ENCODE measurements at regions not wholly inside any gene's neighbourhood (a gene's known extent, or its start where the extent isn't known, plus 50 kb on each side); places are given as distances from the start of the nearest gene placed in this dataset.
A peak's percentile ranks its signal among the peaks of the same experiment; 100 is the strongest.

DNA sequence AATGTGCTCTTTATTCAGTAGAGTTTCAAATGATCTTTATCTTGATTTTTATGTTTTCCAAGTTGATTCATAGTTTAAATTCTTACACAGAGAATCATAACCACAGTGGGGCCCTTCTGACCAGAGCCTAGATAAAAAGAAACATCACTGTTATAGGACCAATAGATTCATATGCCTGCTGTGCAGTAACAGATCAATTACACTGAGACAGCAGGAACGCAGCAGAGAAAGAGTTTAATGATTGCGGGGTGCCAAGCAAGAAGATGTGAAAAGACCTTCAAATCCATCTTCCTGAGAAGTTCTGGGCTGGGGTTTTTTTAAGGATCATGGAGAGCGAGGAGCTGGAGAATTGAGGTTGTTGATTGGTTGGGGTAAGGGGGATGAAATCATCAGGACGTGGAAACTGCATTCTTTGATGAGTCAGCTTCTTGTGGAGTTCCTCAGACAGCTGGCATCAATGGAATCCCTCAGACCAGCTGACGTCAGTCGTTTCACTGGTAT, 346.6 kb downstream of the TBC1D4 start:
- peak; percentile 91 for DNase-seq (ENCODE audit: extremely low read depth, low read depth, low spot score)

DNA sequence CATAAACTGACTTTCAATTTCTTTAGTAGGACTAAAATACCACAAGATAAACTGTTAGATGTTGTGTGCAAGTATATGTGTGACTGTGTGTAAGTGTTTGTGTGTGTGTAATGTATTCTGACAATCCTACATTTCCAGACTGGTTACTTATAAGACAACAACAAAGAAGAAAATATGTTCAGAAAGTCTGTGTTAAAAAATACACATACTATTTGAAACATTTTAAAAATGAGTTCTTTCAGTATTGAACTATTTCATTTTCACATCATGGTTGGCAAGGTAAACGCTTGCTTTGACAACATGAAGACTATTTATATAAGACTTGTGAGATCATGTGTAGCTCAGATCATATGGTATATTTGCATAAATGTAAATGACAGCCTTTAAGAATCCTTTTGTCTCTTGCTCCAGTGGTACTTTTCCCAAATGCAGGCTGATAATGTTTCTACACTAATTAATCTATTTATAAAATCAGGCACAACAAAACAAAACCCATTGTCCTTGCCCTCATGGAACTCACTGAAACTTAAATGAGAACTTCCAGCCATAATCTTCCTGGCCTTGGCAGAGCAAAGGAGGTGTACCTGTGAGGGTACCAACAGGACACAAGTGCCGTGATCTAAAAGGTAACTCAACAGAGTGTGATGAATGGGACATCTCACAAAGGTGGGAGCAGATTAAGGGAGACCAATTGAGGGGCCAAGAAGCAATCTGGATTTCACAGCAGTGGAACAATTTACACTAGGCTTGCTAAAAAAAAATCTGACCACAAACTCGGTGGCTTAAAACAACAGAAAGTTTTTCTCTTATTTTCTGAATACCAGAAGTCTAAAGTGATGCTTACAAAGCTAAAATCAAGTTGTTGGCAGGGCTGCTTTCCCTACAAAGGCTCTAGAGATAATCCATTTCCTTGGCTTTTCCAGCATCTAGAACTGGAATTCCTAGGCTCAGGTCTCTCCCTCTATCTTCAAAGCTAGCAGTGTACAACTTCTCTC, 349.0 kb downstream of the TBC1D4 start:
- no peak for DNase-seq (ENCODE audit: extremely low read depth, low read depth, low spot score)

DNA sequence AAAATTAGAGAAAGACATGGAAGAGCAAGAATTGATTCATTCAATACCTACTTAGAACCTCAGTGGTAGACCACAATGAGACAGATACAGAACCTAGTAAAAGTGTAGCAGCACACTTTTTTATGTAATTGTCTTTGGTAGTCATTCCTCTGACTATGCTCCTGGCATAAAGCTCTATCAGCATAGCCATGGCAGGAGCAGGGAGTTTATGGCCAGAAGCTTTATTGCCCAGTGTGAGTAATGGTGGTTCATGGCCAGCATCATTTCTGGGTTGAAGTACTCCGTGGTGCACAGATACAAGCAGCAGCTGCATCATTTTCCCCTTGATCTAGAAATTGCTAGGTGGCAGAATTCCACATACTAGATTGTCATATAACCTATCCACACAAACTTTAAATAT, 352.6 kb downstream of the TBC1D4 start:
- no peak for DNase-seq (ENCODE audit: extremely low read depth, low read depth, low spot score)

DNA sequence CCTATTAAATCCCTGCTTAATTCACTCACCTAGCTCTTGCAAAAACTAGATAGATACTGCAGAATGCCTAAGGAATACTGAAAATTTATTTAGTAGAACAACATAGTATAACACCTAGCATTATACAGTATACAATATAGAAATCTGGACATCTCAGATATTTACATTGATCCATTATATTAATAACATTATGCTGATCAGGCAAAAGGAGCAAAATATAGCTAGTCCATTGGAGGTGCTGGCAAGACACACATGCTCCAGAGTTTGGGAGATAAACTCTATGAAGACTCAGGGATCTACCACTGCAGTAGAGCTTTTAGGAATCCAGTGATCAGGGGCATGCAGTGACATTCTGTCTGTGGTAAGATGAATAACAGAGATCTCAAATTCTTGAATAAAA, 357.6 kb downstream of the TBC1D4 start:
- DNase-seq (ENCODE audit: extremely low read depth, low read depth, low spot score), result no peak

DNA sequence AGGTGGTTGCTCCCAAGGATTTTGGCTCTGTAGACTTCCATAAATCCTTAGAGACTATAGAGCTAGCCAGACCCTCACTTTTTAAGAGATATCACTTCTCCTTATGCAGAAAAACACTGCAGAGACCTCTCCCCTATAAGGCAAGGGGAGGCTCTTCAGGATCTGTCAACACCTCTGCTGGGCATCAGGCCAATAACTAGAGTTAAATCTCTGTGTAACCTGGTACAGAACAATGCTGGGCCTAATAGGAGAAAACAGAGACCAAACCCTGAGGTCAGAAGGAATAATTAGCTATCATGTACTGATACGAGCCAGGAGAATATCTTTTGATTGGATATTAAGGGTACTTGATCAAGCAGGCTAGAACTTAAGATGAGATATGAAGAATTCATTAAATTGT, 358.5 kb downstream of the TBC1D4 start:
- DNase-seq (ENCODE audit: extremely low read depth, low read depth, low spot score), result no peak

DNA sequence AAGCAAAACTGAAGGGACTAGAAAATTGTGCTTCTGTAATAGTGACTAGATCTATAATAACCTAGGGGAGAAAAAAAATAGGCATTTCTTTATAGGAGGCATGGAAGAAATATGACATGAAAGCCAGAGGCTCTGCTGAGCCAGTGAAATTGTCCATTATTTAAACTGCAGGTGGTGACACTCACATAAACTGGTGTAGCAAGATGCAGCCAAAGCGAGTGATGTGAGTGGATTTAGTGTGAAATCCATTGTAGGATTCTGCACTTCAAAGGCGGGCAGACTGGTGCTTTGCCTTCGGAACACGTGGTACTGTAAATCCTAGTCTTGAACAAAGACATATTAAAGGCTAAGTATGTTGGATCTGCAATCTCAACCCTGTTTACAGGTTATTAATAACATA, 361.9 kb downstream of the TBC1D4 start:
- no peak for DNase-seq (ENCODE audit: extremely low read depth, low read depth, low spot score)

DNA sequence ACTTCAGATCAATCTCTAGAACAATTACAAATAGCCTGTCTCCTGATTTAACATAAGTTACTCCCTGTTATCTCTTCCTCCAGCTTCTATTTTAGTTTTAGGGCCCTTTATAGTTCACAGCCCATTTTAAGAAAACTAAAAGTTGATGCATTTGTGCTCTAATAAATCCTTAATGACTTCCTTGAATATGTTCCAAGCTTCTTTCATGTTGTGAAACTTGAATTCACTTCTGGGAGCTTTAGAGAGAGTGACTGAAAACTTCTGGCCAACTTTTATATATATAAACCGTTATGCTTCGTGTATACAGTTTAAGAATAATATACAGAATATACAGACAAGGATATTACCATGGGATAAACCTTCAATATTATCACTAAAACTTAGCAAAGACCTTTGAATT, 366.8 kb downstream of the TBC1D4 start:
- no peak for DNase-seq (ENCODE audit: extremely low read depth, low read depth, low spot score)

DNA sequence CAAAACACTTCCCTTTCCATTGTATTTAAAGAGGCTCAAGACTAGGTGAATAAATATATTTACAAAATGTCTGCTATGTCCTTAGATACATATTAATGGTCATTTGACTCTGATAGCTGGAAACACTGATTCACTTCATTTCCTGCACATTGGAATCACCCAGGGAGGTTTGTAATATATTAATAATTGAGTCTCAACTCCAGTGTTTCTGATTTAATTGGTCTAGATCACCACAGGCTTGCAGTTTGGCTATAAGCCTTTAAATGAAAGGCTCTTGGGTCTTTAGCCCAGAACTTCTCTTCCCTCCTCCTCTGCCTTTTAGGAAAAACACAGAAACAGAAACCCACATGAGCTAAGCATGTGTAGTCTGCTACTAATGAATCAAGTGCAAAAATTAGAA, 378.0 kb downstream of the TBC1D4 start:
- DNase-seq (ENCODE audit: extremely low read depth, low read depth, low spot score), result no peak

DNA sequence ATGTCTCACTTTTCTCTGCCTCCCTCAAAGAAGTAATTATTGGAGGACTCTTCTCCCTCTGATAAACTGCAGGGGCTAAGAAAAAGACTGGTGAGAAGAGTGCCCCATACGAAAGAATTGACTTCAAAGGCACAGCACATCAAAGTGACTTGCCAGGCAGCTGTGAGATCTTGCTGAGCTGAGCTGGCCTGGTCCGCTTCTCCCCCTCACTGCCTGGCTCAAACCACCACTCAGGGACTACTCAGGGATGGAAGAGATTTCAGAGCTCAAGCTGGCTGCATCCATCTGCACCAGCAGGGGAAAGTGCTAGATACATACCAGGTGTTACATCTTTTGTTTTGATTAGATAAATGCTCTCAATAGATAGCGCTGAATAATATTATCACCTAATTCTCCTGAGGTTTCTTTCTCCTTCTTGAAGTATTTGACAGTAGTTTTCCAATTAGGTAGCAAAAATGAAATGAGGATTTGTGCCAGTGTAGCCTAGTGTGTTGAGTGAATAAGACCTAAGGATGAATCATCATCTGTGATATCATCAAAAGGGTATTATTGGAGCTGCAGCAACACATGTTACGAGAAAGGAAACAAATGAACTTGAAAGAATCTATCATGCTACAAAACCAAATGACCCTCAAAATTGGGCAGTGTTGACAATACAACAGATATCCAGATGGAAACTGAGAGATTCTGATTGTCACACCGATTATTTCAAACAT, 379.8 kb downstream of the TBC1D4 start:
- DNase-seq (ENCODE audit: extremely low read depth, low read depth, low spot score), result no peak

DNA sequence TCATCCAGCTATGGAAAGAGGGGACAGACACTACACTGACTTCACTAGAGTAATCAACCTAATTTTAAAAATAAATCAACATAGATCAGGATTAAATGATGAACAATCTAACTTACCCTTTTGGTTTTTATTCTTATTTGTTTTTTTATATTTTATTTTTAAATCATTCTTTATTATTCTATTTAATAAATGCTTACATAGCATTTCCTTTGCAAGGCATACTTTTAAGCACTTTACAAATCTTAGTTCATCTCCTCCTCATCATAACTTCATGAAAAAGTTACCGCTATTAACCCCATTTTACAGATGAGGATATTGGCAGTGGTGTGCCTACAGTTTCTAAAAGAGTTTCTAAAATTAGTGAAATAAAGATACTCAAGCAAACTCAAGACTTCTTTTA, 380.6 kb downstream of the TBC1D4 start:
- DNase-seq (ENCODE audit: extremely low read depth, low read depth, low spot score), result no peak

DNA sequence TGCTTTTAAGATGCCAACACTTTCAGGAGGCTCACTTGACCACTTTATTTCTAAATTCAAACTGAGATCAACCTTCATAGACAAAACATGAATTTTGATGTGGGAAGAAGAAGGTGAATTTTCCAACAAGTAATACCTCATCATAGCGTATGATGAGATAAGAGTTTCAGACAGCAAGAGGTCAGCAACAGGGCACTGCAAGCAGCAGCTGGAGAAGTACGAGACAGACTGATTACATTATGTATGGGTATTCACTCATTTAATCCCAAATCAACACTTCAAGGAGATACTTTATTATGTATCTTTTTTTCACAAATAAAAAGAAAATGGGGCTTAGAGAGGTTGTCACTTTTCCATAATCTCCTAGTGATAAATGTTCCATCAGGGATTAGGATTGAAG, 389.8 kb downstream of the TBC1D4 start:
- DNase-seq (ENCODE audit: extremely low read depth, low read depth, low spot score), result no peak

DNA sequence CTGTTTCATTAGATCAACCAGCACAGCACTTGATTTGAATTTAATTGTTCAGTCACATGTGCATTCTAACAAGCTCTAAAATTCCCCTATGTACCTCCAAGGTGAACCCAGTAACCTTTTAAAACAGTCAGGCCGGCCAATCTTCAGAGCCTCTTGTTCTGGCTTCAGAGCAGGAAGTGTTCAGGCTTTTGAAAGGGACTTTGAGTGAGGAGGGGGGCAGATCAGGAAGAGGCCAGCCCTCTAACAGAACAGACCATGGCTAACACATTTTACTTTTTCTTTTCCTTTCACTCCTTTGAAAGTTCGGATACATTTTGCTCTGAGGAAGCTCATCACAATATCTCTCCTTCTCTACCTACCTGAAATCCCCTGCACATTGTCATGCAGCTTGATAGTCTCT, 390.3 kb downstream of the TBC1D4 start:
- DNase-seq (ENCODE audit: extremely low read depth, low read depth, low spot score), result no peak

DNA sequence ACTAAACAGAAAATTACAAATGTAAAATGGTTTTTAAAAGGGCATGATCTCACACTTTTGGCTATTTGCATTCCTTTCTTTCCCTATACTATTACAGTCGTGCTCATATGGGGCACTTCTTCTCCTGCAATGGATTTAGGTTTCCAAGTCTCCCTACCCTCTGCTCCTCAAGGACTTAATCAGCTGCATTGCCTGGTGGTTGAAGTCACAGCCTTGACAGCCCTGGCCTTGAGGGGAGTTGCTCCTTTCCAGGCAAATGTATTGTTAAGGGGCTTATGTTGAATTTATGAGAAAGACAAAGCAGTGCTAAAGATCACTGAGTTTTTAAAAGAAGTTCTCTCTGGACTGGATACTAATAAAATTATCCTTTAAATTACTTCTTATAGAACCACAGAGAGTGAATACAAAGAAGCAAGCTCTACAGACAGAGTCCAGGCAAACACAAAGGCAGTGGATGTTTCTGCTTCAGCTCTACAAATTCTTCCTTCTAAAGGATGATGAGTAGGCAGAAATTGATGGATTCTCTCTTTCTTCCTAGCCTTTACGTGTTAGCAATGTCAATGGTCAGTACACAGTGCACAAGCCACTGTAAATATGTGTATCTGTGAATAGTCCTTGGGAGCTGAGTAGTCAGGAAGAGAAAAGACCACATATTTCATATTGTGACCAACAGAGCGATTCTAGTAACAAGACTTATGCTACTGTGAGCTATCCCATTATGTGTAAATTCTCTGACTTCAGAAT, 390.9 kb downstream of the TBC1D4 start:
- no peak for DNase-seq (ENCODE audit: extremely low read depth, low read depth, low spot score)

DNA sequence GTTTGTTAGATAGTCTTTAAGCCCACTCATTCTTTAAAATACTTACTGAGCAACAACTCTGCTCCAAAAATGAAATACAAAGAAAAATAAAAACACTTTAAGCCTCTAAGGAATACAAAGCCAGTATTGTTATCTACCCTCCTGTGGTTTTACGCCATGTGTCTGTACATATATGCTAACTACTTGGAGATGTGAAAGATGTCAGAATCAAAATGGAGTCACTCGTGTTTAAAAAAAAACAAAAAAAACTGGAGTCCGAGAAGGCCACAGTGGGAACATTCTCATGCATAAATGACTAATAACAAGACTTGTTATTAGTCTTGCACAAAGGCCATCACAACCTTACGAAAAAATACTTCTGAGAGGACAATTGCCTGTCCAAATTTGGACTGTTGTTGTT, 393.1 kb downstream of the TBC1D4 start:
- no peak for DNase-seq (ENCODE audit: extremely low read depth, low read depth, low spot score)

DNA sequence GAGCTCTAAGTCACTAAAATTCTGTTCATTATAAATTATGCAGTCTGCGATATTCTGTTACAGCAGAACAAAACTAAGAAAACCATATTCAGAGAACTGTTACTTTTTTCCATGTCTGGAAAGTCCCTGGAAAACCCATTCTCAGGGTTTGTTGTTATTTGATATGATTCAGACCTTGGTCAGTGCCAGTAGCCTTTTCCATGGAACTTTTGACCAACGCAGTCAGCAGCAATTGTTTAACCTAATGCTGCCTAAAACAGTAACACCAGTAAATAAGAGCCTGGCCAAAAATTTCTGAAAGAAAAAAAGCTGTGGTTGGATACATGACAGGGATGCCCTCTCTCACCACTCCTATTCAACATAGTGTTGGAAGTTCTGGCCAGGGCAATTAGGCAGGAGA, 402.7 kb downstream of the TBC1D4 start:
- peak; percentile 10 for DNase-seq (ENCODE audit: extremely low read depth, low read depth, low spot score)

DNA sequence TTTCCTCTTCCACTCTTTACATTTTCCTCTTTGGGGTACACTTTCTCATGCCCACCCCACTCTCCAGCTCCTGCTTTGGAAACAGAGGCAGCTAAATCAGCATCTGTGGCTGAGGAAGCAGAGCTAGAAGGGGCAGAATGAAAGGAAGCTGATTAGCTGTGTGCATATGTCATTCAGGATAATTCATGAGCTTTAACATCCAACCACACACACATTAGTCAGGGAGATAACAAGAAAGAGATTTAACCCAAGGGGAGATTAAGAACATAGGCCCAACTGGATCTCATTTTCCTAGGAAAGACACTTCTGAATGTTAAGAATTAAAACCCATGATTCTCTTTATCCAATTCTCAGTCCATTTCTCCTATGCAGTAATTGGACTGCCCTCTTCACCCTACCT, 405.5 kb downstream of the TBC1D4 start:
- no peak for DNase-seq (ENCODE audit: extremely low read depth, low read depth, low spot score)

DNA sequence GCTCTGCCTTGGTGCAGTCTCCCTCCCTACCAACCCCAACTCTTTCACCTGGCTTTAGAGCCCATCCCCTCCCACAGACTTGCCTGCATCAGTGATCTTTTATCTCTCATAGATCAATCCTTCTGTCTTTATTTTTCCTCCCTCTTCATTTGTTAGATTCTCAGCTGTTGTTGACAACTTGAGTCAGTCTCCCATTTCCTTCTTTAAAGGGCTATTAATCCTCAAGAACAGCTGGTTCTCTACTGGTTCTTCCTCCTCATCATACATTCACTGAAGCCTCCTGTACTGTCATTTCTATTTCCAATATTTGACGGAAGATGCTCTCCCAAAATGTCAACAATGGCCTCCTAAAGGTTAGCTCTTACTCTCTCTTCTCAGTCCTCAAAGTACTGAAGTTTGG, 408.2 kb downstream of the TBC1D4 start:
- DNase-seq (ENCODE audit: extremely low read depth, low read depth, low spot score), result no peak

DNA sequence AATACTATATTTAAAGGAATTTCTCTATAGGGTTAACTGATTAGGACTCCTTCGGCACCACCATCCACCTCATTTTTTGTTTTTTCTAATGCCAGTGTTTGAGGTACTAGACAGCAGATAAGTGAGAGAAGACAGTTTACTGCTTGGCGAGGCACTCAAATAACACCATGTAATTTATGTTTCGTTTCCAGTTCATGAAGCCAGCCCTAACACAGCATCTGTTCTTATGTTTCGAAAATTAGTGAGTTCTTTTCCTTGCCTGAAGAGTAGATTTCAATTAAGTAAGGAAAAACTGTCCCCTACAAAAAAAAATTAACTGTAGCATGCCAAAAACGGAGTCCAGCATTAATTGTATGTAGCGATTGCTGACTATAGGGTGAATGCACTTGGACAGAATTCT, 409.1 kb downstream of the TBC1D4 start:
- no peak for DNase-seq (ENCODE audit: extremely low read depth, low read depth, low spot score)

DNA sequence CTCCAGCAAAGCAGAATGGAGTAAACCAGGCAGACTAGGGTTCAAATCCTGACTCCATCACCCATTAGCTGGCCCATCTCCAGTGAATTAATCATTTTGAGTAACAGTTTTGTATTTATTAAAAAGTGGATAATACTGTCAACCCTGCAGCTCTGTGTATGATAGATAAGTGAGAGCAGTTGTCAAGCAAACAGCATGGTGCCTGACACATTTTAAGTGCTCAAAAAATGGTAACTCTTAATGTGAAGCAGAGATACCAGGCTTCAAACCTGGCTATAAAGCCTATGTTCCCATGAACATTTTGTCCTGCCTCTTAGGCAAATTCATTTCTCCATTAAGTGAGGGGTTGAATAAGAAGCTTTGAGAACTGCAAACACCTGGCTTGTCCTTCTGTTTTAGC, 409.6 kb downstream of the TBC1D4 start:
- DNase-seq (ENCODE audit: extremely low read depth, low read depth, low spot score), result no peak

DNA sequence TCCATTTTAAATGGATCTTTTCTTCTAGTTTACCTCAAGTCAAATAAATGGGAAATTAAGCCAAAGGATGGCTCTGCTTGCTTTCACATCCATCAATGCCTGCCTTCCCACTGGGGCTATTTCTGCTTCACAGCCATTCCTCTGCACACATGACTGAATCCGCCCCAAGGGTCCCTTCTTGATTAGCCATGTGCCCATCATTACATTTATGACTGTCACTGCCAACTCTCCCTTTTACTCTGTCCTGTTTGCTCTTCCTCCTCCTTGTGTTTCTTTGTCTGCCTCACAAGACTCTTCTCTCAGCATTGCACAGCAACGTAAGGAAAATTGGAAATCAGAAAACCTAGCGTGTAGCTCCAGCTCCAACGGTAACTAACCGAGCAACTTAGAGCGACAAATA, 410.2 kb downstream of the TBC1D4 start:
- DNase-seq (ENCODE audit: extremely low read depth, low read depth, low spot score), result no peak

DNA sequence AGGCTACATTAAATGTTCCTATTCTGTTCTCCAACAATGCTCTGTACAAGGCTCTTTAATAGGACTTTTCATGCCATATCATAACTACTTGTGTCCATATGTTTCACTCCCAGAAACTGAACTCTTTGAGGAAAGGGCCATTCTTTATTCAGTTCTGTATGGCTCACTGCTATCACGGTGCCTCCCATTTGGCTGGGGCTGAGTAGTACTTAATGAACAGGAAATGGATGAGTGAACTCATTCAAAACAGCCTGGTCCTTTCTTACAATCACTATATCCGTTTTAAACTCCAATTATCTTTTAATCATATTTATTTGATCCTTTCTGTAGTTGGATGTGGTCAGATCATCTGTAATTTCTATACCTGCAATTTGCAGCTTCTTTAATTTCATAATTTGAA, 410.6 kb downstream of the TBC1D4 start:
- no peak for DNase-seq (ENCODE audit: extremely low read depth, low read depth, low spot score)

Measured in glomerular endothelial cell (primary cell).